Right lobe of liver (tissue), 6 donors: ENCODE measurements at regions not wholly inside any gene's neighbourhood (a gene's known extent, or its start where the extent isn't known, plus 50 kb on each side); places are given as distances from the start of the nearest gene placed in this dataset.

ENCODE experiments used
- ATAC-seq, 4 donors: fragments of 200-7000 bp; cut with Tn5 transposase; one replicate each; pipeline ENCODE4 v1.9.1; 2020; ENCODE audit warnings: mild to moderate bottlenecking in 4 of 4, moderate library complexity in 4 of 4
- DNase-seq, 3 donors: peaks; one replicate each; pipeline ENCODE4 v3.0.0-alpha.2; 2020
- H3K27ac ChIP-seq, 3 donors: fragments of 200-600 bp; one replicate each; pipeline ENCODE4 v1.8.0; 2022
- H3K27me3 ChIP-seq, 2 donors: fragments of 200-600 bp; one replicate each; pipeline ENCODE4 v1.8.0; 2022
- H3K36me3 ChIP-seq, 4 donors: fragments of 200-600 bp; sonication (generic) in 1 of 4; one replicate each; pipeline versions ENCODE4 v1.5.1 to v1.8.0; 2017 to 2022; ENCODE audit warnings: control low read depth in 1 of 4
- H3K4me1 ChIP-seq, 4 donors: fragments of 200-600 bp; sonication (generic) in 1 of 4; one replicate each; pipeline versions ENCODE4 v1.5.1 to v1.8.0; 2017 to 2022; ENCODE audit warnings: control low read depth in 1 of 4
- H3K4me3 ChIP-seq, 3 donors: fragments of 200-600 bp; one replicate each; pipeline ENCODE4 v1.8.0; 2022
- H3K9me3 ChIP-seq, 4 donors: fragments of 200-600 bp; sonication (generic) in 1 of 4; one replicate each; pipeline versions ENCODE4 v1.5.1 to v1.8.0; 2017 to 2022; ENCODE audit warnings: control low read depth in 1 of 4
- CTCF ChIP-seq, 4 donors: fragments of 200-600 bp in 3 of 4; fragments of 450-650 bp in 1 of 4; IDR thresholded peaks; one replicate each; pipeline versions ENCODE4 v1.5.1 to v1.8.0; 2016 to 2022; ENCODE audit warnings: antibody characterized with exemption in 4 of 4, mild to moderate bottlenecking in 2 of 4
- POLR2A ChIP-seq: fragments of 450-650 bp; IDR thresholded peaks from one replicate; pipeline ENCODE4 v1.6.1; 2017; ENCODE audit warnings: antibody characterized with exemption, mild to moderate bottlenecking
- WGBS: methylation state at CpG from one replicate; pipeline ENCODE4 v1.1.6; 2018; ENCODE audit warnings: low coverage, low lambda C conversion rate; ENCODE audit not compliant: insufficient coverage; ENCODE audit errors: missing lambda C conversion rate; 5-methylcytosine and 5-hydroxymethylcytosine counted together
- intact Hi-C, 2 donors: fragments of 100-400 bp; cut with DNase I; formaldehyde crosslinking; loops; one replicate each; pipeline versions ENCODE4 v1.11.2 to v1.14.1; 2022
- donor health status: DM: no; HTN: yes; CAD: no.
- donor health status: DM: no; HTN: no; CAD: no.
- donor health status: DM: no; HTN: no; CAD: no.
- donor health status: DM: no; HTN: yes; CAD: no.
- donor health status: DM: no; HTN: yes; CAD: no.

- peaks cover 0 to 25% (median 13%) of the 10 kb centered on the region in 4 donors for H3K4me1 ChIP-seq
- ATAC-seq = peak in 1 of 4 donors; percentile 71
- 81% methylated on average over 1 of the region's 2 CpGs for WGBS
- H3K27me3 ChIP-seq = no peaks in the 10 kb centered on the region
- no peaks in the 10 kb centered on the region for H3K36me3 ChIP-seq
- H3K9me3 ChIP-seq = no peaks in the 10 kb centered on the region
- no peak overlapping the region for H3K27ac ChIP-seq
- no peak overlapping the region for H3K4me3 ChIP-seq
- no peak for DNase-seq
- intact Hi-C loops = no loop called here
- TF ChIP-seq POLR2A (no peak), CTCF (IDR thresholded peaks at IDR 0.05) (no peak)
These were observed 190.6 kb downstream of the TUBA3C start for GRCh38 chr13:18991060-18991459.

- Histone ChIP-seq H3K4me3 (no peak overlapping the region), H3K9me3 (no peaks in the 10 kb centered on the region), H3K4me1 (no peaks in the 10 kb centered on the region), H3K27ac (no peak overlapping the region), H3K36me3 (no peaks in the 10 kb centered on the region), H3K27me3 (no peaks in the 10 kb centered on the region)
- ATAC-seq (no peak), DNase-seq (no peak)
- intact Hi-C loops = no loop called here
- 100% methylated on average over 1 of the region's 1 CpG for WGBS
- TF ChIP-seq CTCF (IDR thresholded peaks at IDR 0.05) = no peak
- no peak for TF ChIP-seq POLR2A
These were observed 203.2 kb downstream of the TUBA3C start for GRCh38 chr13:18978447-18978846.

GRCh38 chr13:18977857-18978256 is 203.8 kb downstream of the TUBA3C start:
- no peak overlapping the region for H3K4me3 ChIP-seq
- no peaks in the 10 kb centered on the region for H3K36me3 ChIP-seq

GRCh38 chr13:18971576-18972219 is 209.9 kb downstream of the TUBA3C start:
- Histone ChIP-seq H3K27me3 (no peaks in the 10 kb centered on the region), H3K9me3 (no peaks in the 10 kb centered on the region), H3K4me1 (no peaks in the 10 kb centered on the region), H3K36me3 (no peaks in the 10 kb centered on the region), H3K27ac (no peak overlapping the region), H3K4me3 (no peak overlapping the region)
- no peak for DNase-seq
- 78% methylated on average over 4 of the region's 4 CpGs for WGBS
- no peak for ATAC-seq
- intact Hi-C loops = no loop called here
- TF ChIP-seq POLR2A = no peak
- TF ChIP-seq CTCF (IDR thresholded peaks at IDR 0.05) = no peak

More at GRCh38 chr13:18977857-18978256, 203.8 kb downstream of the TUBA3C start:
- Histone ChIP-seq H3K9me3 (no peaks in the 10 kb centered on the region), H3K27ac (no peak overlapping the region), H3K4me1 (no peaks in the 10 kb centered on the region), H3K27me3 (no peaks in the 10 kb centered on the region)
- DNase-seq (no peak), ATAC-seq (no peak)
- TF ChIP-seq POLR2A (no peak), CTCF (IDR thresholded peaks at IDR 0.05) (no peak)
- WGBS = 51% methylated on average over 5 of the region's 5 CpGs
- intact Hi-C loops = no loop called here
